ENCODE measurements at regions not wholly inside any gene's neighbourhood (a gene's known extent, or its start where the extent isn't known, plus 50 kb on each side); places are given as distances from the start of the nearest gene placed in this dataset.

GRCh38 chr4:160350944-160351343 is 1248.1 kb downstream of the RAPGEF2 start:
- no peak for TF ChIP-seq CTCF (IDR thresholded peaks at IDR 0.05; ENCODE audit: unreplicated experiment)
- Mint-ChIP-seq H3K27me3 (ENCODE audit: insufficient read depth, unreplicated experiment) (no peaks in the 10 kb centered on the region), H3K36me3 (ENCODE audit: insufficient read depth, unreplicated experiment) (peaks cover 4% of the 10 kb centered on the region), H3K9me3 (ENCODE audit: unreplicated experiment) (no peaks in the 10 kb centered on the region), H3K4me3 (ENCODE audit: unreplicated experiment) (no peak overlapping the region), H3K4me1 (ENCODE audit: insufficient read depth, unreplicated experiment) (no peaks in the 10 kb centered on the region), H3K27ac (ENCODE audit: low read depth, unreplicated experiment) (no peak overlapping the region)
- ChIA-PET CTCF (no interaction called here), POLR2A (no interaction called here)
- BruUV-seq (replicated peaks), result no TSS peak
- DNase-seq (ENCODE audit: unreplicated experiment), result no peak
- intact Hi-C loops (cut with micrococcal nuclease), result no loop called here

GRCh38 chr4:160352637-160353036 is 1249.8 kb downstream of the RAPGEF2 start:
- Mint-ChIP-seq H3K27ac (ENCODE audit: low read depth, unreplicated experiment) (no peak overlapping the region), H3K4me3 (ENCODE audit: unreplicated experiment) (no peak overlapping the region), H3K27me3 (ENCODE audit: insufficient read depth, unreplicated experiment) (no peaks in the 10 kb centered on the region), H3K9me3 (ENCODE audit: unreplicated experiment) (no peaks in the 10 kb centered on the region), H3K4me1 (ENCODE audit: insufficient read depth, unreplicated experiment) (no peaks in the 10 kb centered on the region), H3K36me3 (ENCODE audit: insufficient read depth, unreplicated experiment) (peaks cover 4% of the 10 kb centered on the region)
- no TSS peak for BruUV-seq (replicated peaks)
- CTCF ChIA-PET, result no interaction called here
- no peak for TF ChIP-seq CTCF (IDR thresholded peaks at IDR 0.05; ENCODE audit: unreplicated experiment)
- POLR2A ChIA-PET, result interaction anchor here (0.6 kb wide), 1 partner anchor 46 kb away, joined by 3 read pairs; no protein-coding TSS in a partner anchor
- intact Hi-C loops (cut with micrococcal nuclease), result no loop called here
- DNase-seq (ENCODE audit: unreplicated experiment), result no peak

GRCh38 chr4:160353548-160353947 is 1250.7 kb downstream of the RAPGEF2 start:
- Mint-ChIP-seq H3K9me3 (ENCODE audit: unreplicated experiment) (no peaks in the 10 kb centered on the region), H3K4me1 (ENCODE audit: insufficient read depth, unreplicated experiment) (no peaks in the 10 kb centered on the region), H3K27me3 (ENCODE audit: insufficient read depth, unreplicated experiment) (no peaks in the 10 kb centered on the region), H3K4me3 (ENCODE audit: unreplicated experiment) (no peak overlapping the region), H3K27ac (ENCODE audit: low read depth, unreplicated experiment) (no peak overlapping the region), H3K36me3 (ENCODE audit: insufficient read depth, unreplicated experiment) (peaks cover 4% of the 10 kb centered on the region)
- BruUV-seq (replicated peaks), result no TSS peak
- CTCF ChIA-PET, result no interaction called here
- DNase-seq (ENCODE audit: unreplicated experiment), result no peak
- POLR2A ChIA-PET, result no interaction called here
- no peak for TF ChIP-seq CTCF (IDR thresholded peaks at IDR 0.05; ENCODE audit: unreplicated experiment)
- intact Hi-C loops (cut with micrococcal nuclease), result no loop called here

GRCh38 chr4:160362478-160362877 is 1259.6 kb downstream of the RAPGEF2 start:
- POLR2A ChIA-PET, result no interaction called here
- Mint-ChIP-seq H3K36me3 (ENCODE audit: insufficient read depth, unreplicated experiment) (no peaks in the 10 kb centered on the region), H3K4me3 (ENCODE audit: unreplicated experiment) (no peak overlapping the region), H3K4me1 (ENCODE audit: insufficient read depth, unreplicated experiment) (no peaks in the 10 kb centered on the region), H3K27ac (ENCODE audit: low read depth, unreplicated experiment) (no peak overlapping the region), H3K9me3 (ENCODE audit: unreplicated experiment) (no peaks in the 10 kb centered on the region), H3K27me3 (ENCODE audit: insufficient read depth, unreplicated experiment) (no peaks in the 10 kb centered on the region)
- BruUV-seq (replicated peaks), result no TSS peak
- CTCF ChIA-PET, result interaction anchor here (0.6 kb wide), 1 partner anchor 972 kb away, joined by 3 read pairs; no protein-coding TSS in a partner anchor
- TF ChIP-seq CTCF (IDR thresholded peaks at IDR 0.05; ENCODE audit: unreplicated experiment), result no peak
- intact Hi-C loops (cut with micrococcal nuclease), result no loop called here
- no peak for DNase-seq (ENCODE audit: unreplicated experiment)
